T-helper 17 cell (primary cell): ENCODE measurements at regions not wholly inside any gene's neighbourhood (a gene's known extent, or its start where the extent isn't known, plus 50 kb on each side); places are given as distances from the start of the nearest gene placed in this dataset.
"Not testable (repeated sequence)": the region's sequence is repeated elsewhere in the genome, so short reads cannot be mapped to it uniquely, and the experiment has no call there.

ENCODE experiments used
- ATAC-seq: fragments of 150-1000 bp; cut with Tn5 transposase; 2 replicates; pipeline ENCODE4 v1.10.0; 2021; ENCODE audit warnings: mild to moderate bottlenecking, moderate library complexity
- DNase-seq, 3 donors: peaks; one replicate each; pipeline versions ENCODE4 v3.0.0 to v3.0.0-alpha.2; 2020 to 2021
- H3K9me3 ChIP-seq: one replicate; pipeline ENCODE4 v1.7.0; 2013; ENCODE audit warnings: low read length, mild to moderate bottlenecking; ENCODE audit not compliant: control insufficient read depth, poor library complexity, severe bottlenecking
- H3K27ac Mint-ChIP-seq: one replicate; pipeline ENCODE4 v1.8.0; 2022; ENCODE audit warnings: mild to moderate bottlenecking, moderate library complexity, mixed read lengths
- H3K27me3 Mint-ChIP-seq: one replicate; pipeline ENCODE4 v1.8.0; 2022; ENCODE audit warnings: mixed read lengths
- H3K36me3 Mint-ChIP-seq: one replicate; pipeline ENCODE4 v1.8.0; 2022; ENCODE audit warnings: low read depth, mixed read lengths
- H3K4me1 Mint-ChIP-seq: one replicate; pipeline ENCODE4 v1.8.0; 2022; ENCODE audit warnings: mild to moderate bottlenecking, mixed read lengths
- H3K4me3 Mint-ChIP-seq: one replicate; pipeline ENCODE4 v1.8.0; 2022; ENCODE audit warnings: mild to moderate bottlenecking, moderate library complexity, mixed read lengths

DNA sequence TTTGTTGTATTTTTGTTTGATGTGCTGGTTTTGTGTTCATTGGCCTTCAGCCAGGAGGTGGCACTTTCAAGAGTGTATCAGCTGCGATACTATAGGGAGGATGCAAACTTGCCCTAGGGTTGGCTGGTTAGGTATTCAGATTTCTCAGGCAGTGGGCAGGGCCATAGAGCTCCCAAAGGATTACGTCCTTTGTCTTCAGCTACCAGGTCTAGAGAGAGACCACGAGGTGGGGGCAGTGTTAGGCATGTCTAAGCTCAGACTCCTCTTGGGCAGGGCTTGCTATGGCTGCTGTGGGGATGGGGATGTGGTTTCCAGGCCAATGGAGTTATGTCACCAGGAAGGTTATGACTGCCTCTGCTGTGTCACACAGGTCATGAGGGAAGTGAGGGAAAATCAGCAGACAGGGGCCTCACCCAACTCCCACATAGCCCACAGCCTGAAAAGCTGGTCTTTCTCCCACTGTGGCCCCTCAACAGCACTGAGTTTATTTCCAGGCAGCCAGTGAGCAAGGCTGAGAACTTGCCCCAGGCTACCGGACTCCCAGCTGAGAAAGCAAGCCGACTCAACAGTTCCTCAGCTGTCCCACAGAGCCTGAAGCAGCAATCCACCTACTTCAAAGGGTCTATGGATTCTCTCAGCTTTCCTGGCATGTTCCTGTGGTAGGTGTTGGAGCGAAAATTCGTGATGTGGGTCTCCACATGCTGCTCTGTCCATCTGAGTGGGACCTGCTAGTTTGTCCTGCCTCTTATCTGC, 227.4 kb upstream of the COBL start:
- ATAC-seq (no peak), DNase-seq (no peak)
- H3K27ac Mint-ChIP-seq = no peak overlapping the region
- no peaks in the 10 kb centered on the region for H3K27me3 Mint-ChIP-seq
- no peaks in the 10 kb centered on the region for H3K4me1 Mint-ChIP-seq
- no peaks in the 10 kb centered on the region for H3K9me3 ChIP-seq
- no peak overlapping the region for H3K4me3 Mint-ChIP-seq
- no peaks in the 10 kb centered on the region for H3K36me3 Mint-ChIP-seq

DNA sequence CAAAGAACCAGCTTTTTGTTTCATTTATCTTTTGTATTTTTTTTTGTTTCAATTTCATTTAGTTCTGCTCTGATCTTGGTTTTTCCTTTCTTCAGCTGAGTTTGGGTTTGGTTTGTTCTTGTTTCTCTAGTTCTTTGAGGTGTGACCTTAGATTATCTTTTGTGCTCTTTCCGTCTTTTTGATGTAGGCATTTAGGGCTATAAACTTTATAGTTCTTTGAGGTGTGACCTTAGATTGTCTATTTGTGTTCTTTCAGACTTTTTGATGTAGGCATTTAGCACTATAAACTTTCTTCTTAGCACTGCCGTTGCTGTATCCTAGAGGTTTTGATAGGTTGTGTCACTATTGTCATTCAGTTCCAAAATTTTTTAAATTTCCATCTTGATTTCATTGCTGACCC, 224.3 kb upstream of the COBL start:
- ATAC-seq, H3K9me3 ChIP-seq, H3K4me1 Mint-ChIP-seq, H3K27ac Mint-ChIP-seq, H3K4me3 Mint-ChIP-seq, H3K36me3 Mint-ChIP-seq, DNase-seq, H3K27me3 Mint-ChIP-seq: not testable (repeated sequence)

DNA sequence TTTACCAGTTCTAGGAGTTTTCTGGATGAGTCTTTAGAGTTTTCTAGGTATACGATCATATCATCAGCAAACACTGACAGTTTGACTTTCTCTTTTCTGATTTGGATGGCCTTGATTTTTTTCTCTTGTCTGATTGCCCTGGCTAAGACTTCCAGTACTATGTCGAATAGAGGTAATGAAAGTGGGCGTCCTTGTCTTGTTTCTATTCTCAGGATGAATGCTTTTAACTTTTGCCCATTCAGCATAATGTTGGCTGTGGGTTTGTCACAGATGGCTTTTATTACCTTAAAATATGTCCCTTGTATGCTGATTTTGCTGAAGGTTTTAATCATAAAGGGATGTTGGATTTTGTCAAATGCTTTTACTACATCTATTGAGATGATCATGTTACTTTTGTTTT, 223.2 kb upstream of the COBL start:
- no peak overlapping the region for H3K27ac Mint-ChIP-seq
- no peaks in the 10 kb centered on the region for H3K27me3 Mint-ChIP-seq
- H3K36me3 Mint-ChIP-seq = no peaks in the 10 kb centered on the region
- no peaks in the 10 kb centered on the region for H3K9me3 ChIP-seq
- ATAC-seq (no peak), DNase-seq (no peak)
- no peaks in the 10 kb centered on the region for H3K4me1 Mint-ChIP-seq
- H3K4me3 Mint-ChIP-seq = no peak overlapping the region

- ATAC-seq = no peak
- no peaks in the 10 kb centered on the region for H3K36me3 Mint-ChIP-seq
Measured at GRCh38 chr7:51528172-51528571, 211.6 kb upstream of the COBL start.

GRCh38 chr7:51521694-51522312, 205.2 kb upstream of the COBL start:
- Mint-ChIP-seq H3K27ac (no peak overlapping the region), H3K36me3 (no peaks in the 10 kb centered on the region), H3K4me3 (no peak overlapping the region), H3K27me3 (no peaks in the 10 kb centered on the region), H3K4me1 (no peaks in the 10 kb centered on the region)
- DNase-seq (no peak), ATAC-seq (no peak)
- no peaks in the 10 kb centered on the region for H3K9me3 ChIP-seq

More at GRCh38 chr7:51528172-51528571, 211.6 kb upstream of the COBL start:
- Mint-ChIP-seq H3K27me3 (no peaks in the 10 kb centered on the region), H3K4me3 (no peak overlapping the region), H3K4me1 (no peaks in the 10 kb centered on the region), H3K27ac (no peak overlapping the region)
- DNase-seq = no peak
- H3K9me3 ChIP-seq = no peaks in the 10 kb centered on the region

DNA sequence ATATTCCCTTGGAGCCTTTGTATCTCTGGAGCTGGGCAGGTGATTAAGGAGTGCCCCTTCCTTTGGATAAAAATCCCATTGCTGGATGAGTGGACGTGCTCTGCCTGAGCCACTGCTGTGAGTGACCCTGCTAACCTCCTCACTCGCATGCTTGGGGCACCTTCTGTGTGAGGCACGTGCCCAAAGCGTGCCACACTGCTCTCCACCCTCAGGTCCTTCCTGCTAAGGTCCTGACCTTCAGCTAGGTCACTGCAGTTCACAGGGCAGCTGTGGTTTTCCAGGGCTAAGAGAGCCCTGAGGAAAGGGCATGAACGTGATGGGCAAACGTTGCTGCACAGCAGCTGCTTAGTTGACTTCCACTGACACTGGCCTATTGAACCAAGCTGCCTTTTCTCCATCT, 204.4 kb upstream of the COBL start:
- H3K27ac Mint-ChIP-seq = no peak overlapping the region
- no peak overlapping the region for H3K4me3 Mint-ChIP-seq
- no peaks in the 10 kb centered on the region for H3K36me3 Mint-ChIP-seq
- ATAC-seq (no peak), DNase-seq (no peak)
- H3K4me1 Mint-ChIP-seq = no peaks in the 10 kb centered on the region
- no peaks in the 10 kb centered on the region for H3K27me3 Mint-ChIP-seq
- no peaks in the 10 kb centered on the region for H3K9me3 ChIP-seq

DNA sequence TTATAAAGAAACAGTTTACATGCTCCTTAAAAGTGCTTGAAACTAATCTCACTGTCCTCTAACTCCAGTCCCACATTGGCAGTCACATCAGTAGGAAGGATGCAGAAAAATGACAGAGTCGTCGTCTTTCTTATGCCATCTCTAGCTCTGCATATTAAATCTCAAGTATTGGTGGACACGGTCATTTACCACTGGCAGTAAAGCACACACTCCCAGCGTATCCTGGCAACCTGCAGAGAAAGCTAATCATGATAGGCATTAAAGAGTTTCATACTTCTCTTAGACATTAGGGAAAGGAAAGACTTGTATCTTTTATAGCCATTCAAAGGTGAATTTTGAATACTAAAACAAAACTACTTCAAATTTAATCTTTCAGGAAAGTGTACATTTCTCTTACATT, 202.0 kb upstream of the COBL start:
- no peaks in the 10 kb centered on the region for H3K27me3 Mint-ChIP-seq
- H3K4me1 Mint-ChIP-seq = no peaks in the 10 kb centered on the region
- no peaks in the 10 kb centered on the region for H3K9me3 ChIP-seq
- DNase-seq (no peak), ATAC-seq (no peak)
- H3K27ac Mint-ChIP-seq = no peak overlapping the region
- no peaks in the 10 kb centered on the region for H3K36me3 Mint-ChIP-seq
- H3K4me3 Mint-ChIP-seq = no peak overlapping the region

GRCh38 chr7:51517187-51517586, 200.6 kb upstream of the COBL start:
- DNase-seq (no peak), ATAC-seq (no peak)
- Mint-ChIP-seq H3K27ac (no peak overlapping the region), H3K4me3 (no peak overlapping the region), H3K36me3 (no peaks in the 10 kb centered on the region), H3K4me1 (no peaks in the 10 kb centered on the region), H3K27me3 (no peaks in the 10 kb centered on the region)
- no peaks in the 10 kb centered on the region for H3K9me3 ChIP-seq

DNA sequence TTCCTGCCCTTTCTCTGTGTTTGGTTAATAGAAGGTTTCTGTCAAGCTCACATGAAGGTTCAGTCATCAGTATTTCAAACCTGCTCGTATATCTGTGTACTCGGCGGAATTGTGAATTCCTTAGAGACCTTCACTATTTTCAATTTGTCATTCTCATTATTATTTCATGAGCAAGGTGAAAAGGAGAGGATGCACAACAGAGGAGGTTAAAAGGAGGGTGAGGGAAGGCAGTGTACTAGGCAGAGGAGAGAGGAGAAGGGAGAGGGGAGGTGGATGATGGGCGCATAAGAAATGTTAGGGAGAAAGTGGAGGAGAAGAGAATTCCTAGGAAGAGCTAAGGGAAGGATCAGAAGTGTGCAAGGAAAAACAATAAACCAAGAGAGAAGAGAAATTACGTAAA, 185.0 kb upstream of the COBL start:
- Mint-ChIP-seq H3K36me3 (no peaks in the 10 kb centered on the region), H3K27me3 (no peaks in the 10 kb centered on the region), H3K27ac (no peak overlapping the region), H3K4me3 (no peak overlapping the region), H3K4me1 (no peaks in the 10 kb centered on the region)
- DNase-seq (no peak), ATAC-seq (no peak)
- H3K9me3 ChIP-seq = no peaks in the 10 kb centered on the region

- no peak overlapping the region for H3K4me3 Mint-ChIP-seq
- H3K27me3 Mint-ChIP-seq = no peaks in the 10 kb centered on the region
- ATAC-seq = no peak
- H3K9me3 ChIP-seq = no peaks in the 10 kb centered on the region
- no peak overlapping the region for H3K27ac Mint-ChIP-seq
- H3K4me1 Mint-ChIP-seq = no peaks in the 10 kb centered on the region
- no peaks in the 10 kb centered on the region for H3K36me3 Mint-ChIP-seq
- no peak for DNase-seq
Measured at GRCh38 chr7:51482976-51483375, 166.4 kb upstream of the COBL start.

GRCh38 chr7:51481421-51481820, 164.8 kb upstream of the COBL start:
- no peak overlapping the region for H3K27ac Mint-ChIP-seq
- H3K4me1 Mint-ChIP-seq = no peaks in the 10 kb centered on the region
- H3K9me3 ChIP-seq = no peaks in the 10 kb centered on the region
- H3K36me3 Mint-ChIP-seq = no peaks in the 10 kb centered on the region
- DNase-seq (no peak), ATAC-seq (no peak)
- H3K4me3 Mint-ChIP-seq = no peak overlapping the region
- H3K27me3 Mint-ChIP-seq = no peaks in the 10 kb centered on the region

DNA sequence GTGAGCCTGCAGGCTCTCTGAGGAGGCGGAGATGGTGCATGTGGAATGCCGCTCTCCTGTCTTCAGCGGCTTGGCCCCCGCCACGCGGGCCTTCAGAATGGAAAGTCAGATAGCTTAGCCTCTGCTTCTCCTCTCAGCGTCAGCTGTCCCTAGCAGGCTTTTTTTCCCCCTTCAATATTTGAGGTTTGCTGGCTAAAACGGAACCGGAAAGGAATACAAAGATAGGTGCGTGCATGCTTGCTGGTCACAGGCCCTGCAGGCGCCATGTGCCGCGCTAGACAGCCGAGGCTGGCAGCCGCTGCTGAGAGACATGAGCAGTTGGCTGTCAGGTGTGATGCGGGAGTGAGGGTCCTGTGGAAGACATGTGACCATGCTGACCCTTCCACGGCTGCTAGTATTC, 161.2 kb upstream of the COBL start:
- no peaks in the 10 kb centered on the region for H3K9me3 ChIP-seq
- H3K36me3 Mint-ChIP-seq = no peaks in the 10 kb centered on the region
- no peak overlapping the region for H3K4me3 Mint-ChIP-seq
- no peaks in the 10 kb centered on the region for H3K27me3 Mint-ChIP-seq
- H3K27ac Mint-ChIP-seq = no peak overlapping the region
- no peak for DNase-seq
- H3K4me1 Mint-ChIP-seq = no peaks in the 10 kb centered on the region
- ATAC-seq = no peak

DNA sequence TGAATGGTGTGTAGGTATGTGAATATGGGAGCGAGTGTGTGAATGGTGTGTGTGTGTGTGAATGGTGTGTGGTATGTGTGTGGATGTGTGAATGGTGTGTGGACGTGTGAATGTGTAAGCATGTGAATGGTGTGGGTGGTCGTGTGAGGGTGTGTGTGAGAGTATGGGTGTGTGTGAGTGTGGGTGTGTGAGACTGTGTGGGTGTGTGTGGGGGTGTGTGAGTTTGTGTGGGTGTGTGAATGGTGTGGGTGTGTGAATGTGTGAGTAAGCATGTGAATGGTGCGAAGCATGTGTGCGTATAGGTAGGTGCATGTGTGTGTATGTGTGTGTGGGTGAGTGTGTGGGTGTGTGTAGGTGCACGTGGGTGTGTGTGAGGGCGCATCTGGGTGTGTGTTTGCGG, 160.7 kb upstream of the COBL start:
- Mint-ChIP-seq H3K27me3 (no peaks in the 10 kb centered on the region), H3K4me1 (no peaks in the 10 kb centered on the region)

DNA sequence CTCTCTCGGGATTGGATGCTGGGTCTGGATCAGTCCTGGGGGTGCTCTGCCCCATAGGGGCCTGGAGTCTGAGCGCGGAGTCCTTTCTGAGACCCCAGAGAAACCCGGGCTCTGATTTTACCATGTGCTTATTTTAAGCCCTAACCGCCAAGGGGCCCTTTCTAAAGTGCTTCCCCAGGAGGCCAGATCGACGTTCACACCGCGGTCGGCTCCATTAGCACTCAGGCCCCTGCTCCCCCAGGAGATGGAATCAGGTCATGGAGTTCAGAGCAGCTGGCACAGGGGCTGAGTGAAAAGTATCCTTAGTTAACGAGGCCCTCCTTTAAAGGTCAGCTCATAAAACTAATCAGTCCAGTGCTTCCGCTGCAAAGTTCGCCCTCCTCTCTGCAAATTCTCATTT, 159.4 kb upstream of the COBL start:
- ATAC-seq (no peak), DNase-seq (no peak)
- peaks cover 6% of the 10 kb centered on the region for H3K27me3 Mint-ChIP-seq
- H3K36me3 Mint-ChIP-seq = no peaks in the 10 kb centered on the region
- H3K9me3 ChIP-seq = no peaks in the 10 kb centered on the region
- no peak overlapping the region for H3K4me3 Mint-ChIP-seq
- H3K4me1 Mint-ChIP-seq = no peaks in the 10 kb centered on the region
- H3K27ac Mint-ChIP-seq = no peak overlapping the region

More for the DNA sequence above, 160.7 kb upstream of the COBL start:
- Mint-ChIP-seq H3K4me3 (no peak overlapping the region), H3K36me3 (no peaks in the 10 kb centered on the region), H3K27ac (no peak overlapping the region)
- DNase-seq (no peak), ATAC-seq (no peak)
- no peaks in the 10 kb centered on the region for H3K9me3 ChIP-seq
